Tibial nerve (tissue), 4 donors: ENCODE measurements at regions not wholly inside any gene's neighbourhood (a gene's known extent, or its start where the extent isn't known, plus 50 kb on each side); places are given as distances from the start of the nearest gene placed in this dataset.

Experiments
- DNase-seq, 2 donors: peaks; one replicate each; pipeline ENCODE4 v3.0.0-alpha.2; 2019; ENCODE audit warnings: low spot score in 2 of 2
- H3K27ac ChIP-seq, 4 donors: fragments of 200-600 bp; sonication (generic) in 3 of 4; one replicate each; pipeline ENCODE4 v1.5.1; 2017 to 2019; ENCODE audit warnings: mild to moderate bottlenecking in 1 of 4
- H3K27me3 ChIP-seq, 2 donors: fragments of 200-600 bp; sonication (generic) in 1 of 2; one replicate each; pipeline versions ENCODE4 v1.5.1 to v1.6.0; 2017 to 2019
- H3K36me3 ChIP-seq, 3 donors: fragments of 200-600 bp; sonication (generic); one replicate each; pipeline ENCODE4 v1.5.1; 2018 to 2019
- H3K4me1 ChIP-seq, 4 donors: fragments of 200-600 bp; sonication (generic) in 3 of 4; one replicate each; pipeline ENCODE4 v1.5.1; 2017 to 2019
- H3K4me3 ChIP-seq, 4 donors: fragments of 200-600 bp; sonication (generic) in 3 of 4; one replicate each; pipeline ENCODE4 v1.5.1; 2017 to 2019; ENCODE audit warnings: mild to moderate bottlenecking in 1 of 4, moderate library complexity in 1 of 4
- H3K9me3 ChIP-seq, 4 donors: fragments of 200-600 bp; sonication (generic) in 3 of 4; one replicate each; pipeline ENCODE4 v1.5.1; 2017 to 2019
- CTCF ChIP-seq, 5 experiments: fragments of 200-600 bp in 3 of 5; fragments of 450-650 bp in 2 of 5; sonication (generic) in 3 of 5; IDR thresholded peaks; one replicate each; pipeline ENCODE4 v1.5.1; 2016 to 2019; ENCODE audit warnings: antibody characterized with exemption in 5 of 5, mild to moderate bottlenecking in 3 of 5, moderate library complexity in 2 of 5
- EP300 ChIP-seq, 2 donors: sonication (generic); formaldehyde crosslinking; IDR thresholded peaks; one replicate each; pipeline ENCODE4 v1.6.1; 2017; ENCODE audit warnings: antibody characterized with exemption in 2 of 2, mild to moderate bottlenecking in 1 of 2
- POLR2A ChIP-seq, 2 donors: fragments of 450-650 bp; IDR thresholded peaks; one replicate each; pipeline ENCODE4 v1.6.1; 2017; ENCODE audit warnings: antibody characterized with exemption in 2 of 2, mild to moderate bottlenecking in 2 of 2, moderate library complexity in 2 of 2
- WGBS, 2 donors: methylation state at CpG; one replicate each; pipeline ENCODE4 v1.1.5; 2018; 5-methylcytosine and 5-hydroxymethylcytosine counted together

- no peak for TF ChIP-seq POLR2A (IDR thresholded peaks at IDR 0.05)
- no peak for TF ChIP-seq CTCF (IDR thresholded peaks at IDR 0.05)
- no peak for TF ChIP-seq EP300 (IDR thresholded peaks at IDR 0.05)
- DNase-seq: no peak
- Histone ChIP-seq H3K4me3 (no peak overlapping the region), H3K9me3 (no peaks in the 10 kb centered on the region), H3K36me3 (no peaks in the 10 kb centered on the region), H3K4me1 (no peaks in the 10 kb centered on the region), H3K27ac (no peak overlapping the region), H3K27me3 (no peaks in the 10 kb centered on the region)
Measured at GRCh38 chr9:29753638-29754037, 2180.4 kb upstream of the C9orf72 start.

DNA sequence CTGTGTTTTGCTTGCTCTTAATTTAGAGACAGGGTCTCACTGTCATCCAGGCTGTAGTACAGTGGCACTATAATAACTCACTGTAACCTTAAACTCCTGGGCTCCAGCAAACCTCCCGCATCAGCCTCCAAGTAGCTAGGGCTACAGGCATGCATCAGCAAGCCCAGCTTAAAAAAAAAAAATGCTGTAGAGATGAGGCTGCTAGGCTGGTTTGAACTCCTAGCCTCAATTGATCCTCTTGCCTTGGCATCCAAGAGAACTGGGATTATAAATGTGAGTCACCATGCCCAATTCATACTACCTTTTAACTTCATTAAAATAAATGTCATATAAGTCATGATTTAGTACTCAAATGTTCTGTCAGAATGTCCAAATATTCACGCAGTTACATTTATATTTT is 2195.7 kb upstream of the C9orf72 start:
- no peak for TF ChIP-seq EP300 (IDR thresholded peaks at IDR 0.05)
- no peak for TF ChIP-seq POLR2A (IDR thresholded peaks at IDR 0.05)
- no peak for TF ChIP-seq CTCF (IDR thresholded peaks at IDR 0.05)
- 89 to 98% methylated on average over 2 of the region's 2 CpGs for WGBS, 2 donors
- DNase-seq: no peak
- Histone ChIP-seq H3K27ac (no peak overlapping the region), H3K4me1 (no peaks in the 10 kb centered on the region), H3K27me3 (no peaks in the 10 kb centered on the region), H3K36me3 (no peaks in the 10 kb centered on the region), H3K9me3 (peaks cover 0 to 6% (median 0%) of the 10 kb centered on the region in 4 donors), H3K4me3 (no peak overlapping the region)

DNA sequence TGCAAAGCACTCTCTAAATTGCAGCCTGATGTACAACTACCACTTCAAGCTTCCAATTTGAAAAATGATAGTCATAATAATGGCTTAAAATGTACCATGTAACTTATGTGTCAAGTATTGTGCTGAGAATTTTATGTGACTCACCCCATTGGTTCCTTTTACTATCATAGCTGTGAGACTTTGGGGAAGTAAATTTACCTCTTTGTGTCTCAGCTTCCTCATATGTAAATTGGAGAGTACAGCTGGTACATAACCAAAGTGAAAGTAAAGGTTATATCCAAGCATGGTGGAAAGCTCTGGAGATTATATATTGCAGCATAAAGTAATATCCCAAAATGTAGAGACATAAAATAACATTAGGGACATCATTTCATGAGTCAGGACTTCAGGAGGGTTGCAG is 2200.4 kb upstream of the C9orf72 start:
- H3K27me3 ChIP-seq: no peaks in the 10 kb centered on the region
- no peak overlapping the region for H3K4me3 ChIP-seq
- TF ChIP-seq POLR2A (IDR thresholded peaks at IDR 0.05): no peak
- DNase-seq: no peak
- no peaks in the 10 kb centered on the region for H3K36me3 ChIP-seq
- H3K27ac ChIP-seq: no peak overlapping the region
- no peaks in the 10 kb centered on the region for H3K4me1 ChIP-seq
- no peaks in the 10 kb centered on the region for H3K9me3 ChIP-seq

DNA sequence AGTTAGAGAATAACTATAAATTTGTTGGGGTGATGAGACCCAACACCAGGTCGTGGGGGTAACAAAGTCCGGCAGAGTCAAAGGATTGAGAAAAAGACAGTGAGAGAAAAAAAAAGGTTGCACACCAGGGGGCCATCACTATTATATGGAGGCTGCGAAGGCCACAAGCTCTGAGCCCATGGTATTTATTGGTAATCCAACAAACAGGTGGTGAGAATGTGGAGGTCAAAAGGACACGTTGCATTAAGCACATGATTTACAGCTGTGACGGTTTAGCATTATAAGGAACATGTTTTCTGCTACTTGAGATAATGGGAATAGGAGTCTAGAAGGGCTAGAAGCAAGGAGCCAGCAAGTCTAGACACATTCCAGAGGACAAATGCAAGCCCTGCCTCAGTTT is 2202.2 kb upstream of the C9orf72 start:
- Histone ChIP-seq H3K36me3 (no peaks in the 10 kb centered on the region), H3K27me3 (no peaks in the 10 kb centered on the region), H3K27ac (no peak overlapping the region), H3K4me3 (no peak overlapping the region), H3K4me1 (no peaks in the 10 kb centered on the region), H3K9me3 (no peaks in the 10 kb centered on the region)
- 50 to 53% methylated on average over 5 of the region's 5 CpGs for WGBS, 2 donors
- TF ChIP-seq EP300 (IDR thresholded peaks at IDR 0.05) (no peak), CTCF (IDR thresholded peaks at IDR 0.05) (no peak), POLR2A (IDR thresholded peaks at IDR 0.05) (no peak)
- DNase-seq: no peak

DNA sequence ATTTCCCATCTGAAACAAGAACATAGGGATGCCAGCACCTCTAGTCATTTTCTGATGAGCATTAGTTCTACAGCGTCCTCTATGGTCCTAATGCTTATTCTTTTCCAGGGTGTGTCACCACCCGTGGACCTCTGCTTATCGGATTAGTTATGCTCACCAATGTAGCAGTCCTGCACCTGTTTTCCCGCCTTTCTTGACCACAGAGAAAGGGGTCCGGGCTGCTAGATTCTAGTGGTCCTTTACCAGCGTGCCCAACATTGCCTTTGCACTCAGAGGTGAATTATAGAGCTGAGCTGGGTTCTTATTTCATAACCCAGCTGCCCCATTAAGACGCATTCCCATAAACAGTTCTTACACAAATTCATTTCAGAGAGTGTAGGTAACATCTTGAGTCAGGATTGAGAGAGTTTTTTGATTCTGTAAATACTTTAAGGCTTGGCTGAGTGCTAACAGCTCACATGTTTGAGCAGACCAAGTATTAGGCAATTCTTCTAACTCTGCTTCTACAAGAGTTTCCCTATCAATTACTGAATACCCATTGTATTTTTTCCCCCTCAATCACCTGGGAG is 2205.1 kb upstream of the C9orf72 start:
- no peaks in the 10 kb centered on the region for H3K4me1 ChIP-seq
- H3K4me3 ChIP-seq: no peak overlapping the region
- TF ChIP-seq POLR2A (IDR thresholded peaks at IDR 0.05) (no peak), EP300 (IDR thresholded peaks at IDR 0.05) (no peak), CTCF (IDR thresholded peaks at IDR 0.05) (no peak)
- no peak overlapping the region for H3K27ac ChIP-seq
- no peaks in the 10 kb centered on the region for H3K27me3 ChIP-seq
- no peaks in the 10 kb centered on the region for H3K36me3 ChIP-seq
- 88 to 93% methylated on average over 7 of the region's 7 CpGs for WGBS, 2 donors
- no peak for DNase-seq
- H3K9me3 ChIP-seq: no peaks in the 10 kb centered on the region

GRCh38 chr9:29793970-29794369 is 2220.7 kb upstream of the C9orf72 start:
- no peaks in the 10 kb centered on the region for H3K4me1 ChIP-seq
- TF ChIP-seq EP300 (IDR thresholded peaks at IDR 0.05) (no peak), CTCF (IDR thresholded peaks at IDR 0.05) (no peak), POLR2A (IDR thresholded peaks at IDR 0.05) (no peak)
- H3K9me3 ChIP-seq: no peaks in the 10 kb centered on the region
- H3K27ac ChIP-seq: no peak overlapping the region
- no peak for DNase-seq
- no peaks in the 10 kb centered on the region for H3K36me3 ChIP-seq
- H3K4me3 ChIP-seq: no peak overlapping the region
- H3K27me3 ChIP-seq: no peaks in the 10 kb centered on the region
- 48 to 62% methylated on average over 1 of the region's 1 CpG for WGBS, 2 donors
